HL-60 (cell line): ENCODE measurements at regions not wholly inside any gene's neighbourhood (a gene's known extent, or its start where the extent isn't known, plus 50 kb on each side); places are given as distances from the start of the nearest gene placed in this dataset.

Experiments used
- TF ChIP-seq, protein P1 (sequence below): IDR thresholded peaks from 2 replicates; pipeline ENCODE4 v1.6.1; 2012; ENCODE audit warnings: low read depth; ENCODE audit not compliant: insufficient replicate concordance
- TF ChIP-seq, protein P2 (sequence below): IDR thresholded peaks from one replicate; pipeline ENCODE4 v1.5.1; 2011; ENCODE audit warnings: low read length, control low read depth, inconsistent platforms; ENCODE audit not compliant: insufficient read depth

DNA sequence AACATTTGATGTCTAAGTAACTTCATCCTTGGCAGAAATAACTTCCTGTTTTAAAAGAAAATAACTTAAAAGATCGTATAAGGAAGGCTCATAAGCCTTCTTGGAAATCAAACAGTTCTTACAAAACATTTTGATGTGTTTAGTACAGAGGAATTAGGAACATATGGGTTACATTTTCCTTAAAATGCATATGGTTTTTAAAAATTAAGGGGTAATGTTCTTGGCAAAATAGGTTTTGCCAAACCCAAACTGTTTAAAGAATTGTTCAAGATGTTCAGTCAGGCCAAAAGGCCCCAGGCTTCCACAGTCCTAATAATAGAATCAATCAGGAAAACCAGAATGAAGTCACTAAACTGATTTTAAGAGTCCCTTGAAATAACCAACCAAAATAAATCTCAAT, 142.7 kb upstream of the SLC35B3 start:
- TF ChIP-seq, protein P1, sequence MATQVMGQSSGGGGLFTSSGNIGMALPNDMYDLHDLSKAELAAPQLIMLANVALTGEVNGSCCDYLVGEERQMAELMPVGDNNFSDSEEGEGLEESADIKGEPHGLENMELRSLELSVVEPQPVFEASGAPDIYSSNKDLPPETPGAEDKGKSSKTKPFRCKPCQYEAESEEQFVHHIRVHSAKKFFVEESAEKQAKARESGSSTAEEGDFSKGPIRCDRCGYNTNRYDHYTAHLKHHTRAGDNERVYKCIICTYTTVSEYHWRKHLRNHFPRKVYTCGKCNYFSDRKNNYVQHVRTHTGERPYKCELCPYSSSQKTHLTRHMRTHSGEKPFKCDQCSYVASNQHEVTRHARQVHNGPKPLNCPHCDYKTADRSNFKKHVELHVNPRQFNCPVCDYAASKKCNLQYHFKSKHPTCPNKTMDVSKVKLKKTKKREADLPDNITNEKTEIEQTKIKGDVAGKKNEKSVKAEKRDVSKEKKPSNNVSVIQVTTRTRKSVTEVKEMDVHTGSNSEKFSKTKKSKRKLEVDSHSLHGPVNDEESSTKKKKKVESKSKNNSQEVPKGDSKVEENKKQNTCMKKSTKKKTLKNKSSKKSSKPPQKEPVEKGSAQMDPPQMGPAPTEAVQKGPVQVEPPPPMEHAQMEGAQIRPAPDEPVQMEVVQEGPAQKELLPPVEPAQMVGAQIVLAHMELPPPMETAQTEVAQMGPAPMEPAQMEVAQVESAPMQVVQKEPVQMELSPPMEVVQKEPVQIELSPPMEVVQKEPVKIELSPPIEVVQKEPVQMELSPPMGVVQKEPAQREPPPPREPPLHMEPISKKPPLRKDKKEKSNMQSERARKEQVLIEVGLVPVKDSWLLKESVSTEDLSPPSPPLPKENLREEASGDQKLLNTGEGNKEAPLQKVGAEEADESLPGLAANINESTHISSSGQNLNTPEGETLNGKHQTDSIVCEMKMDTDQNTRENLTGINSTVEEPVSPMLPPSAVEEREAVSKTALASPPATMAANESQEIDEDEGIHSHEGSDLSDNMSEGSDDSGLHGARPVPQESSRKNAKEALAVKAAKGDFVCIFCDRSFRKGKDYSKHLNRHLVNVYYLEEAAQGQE = no peak
- TF ChIP-seq, protein P2, sequence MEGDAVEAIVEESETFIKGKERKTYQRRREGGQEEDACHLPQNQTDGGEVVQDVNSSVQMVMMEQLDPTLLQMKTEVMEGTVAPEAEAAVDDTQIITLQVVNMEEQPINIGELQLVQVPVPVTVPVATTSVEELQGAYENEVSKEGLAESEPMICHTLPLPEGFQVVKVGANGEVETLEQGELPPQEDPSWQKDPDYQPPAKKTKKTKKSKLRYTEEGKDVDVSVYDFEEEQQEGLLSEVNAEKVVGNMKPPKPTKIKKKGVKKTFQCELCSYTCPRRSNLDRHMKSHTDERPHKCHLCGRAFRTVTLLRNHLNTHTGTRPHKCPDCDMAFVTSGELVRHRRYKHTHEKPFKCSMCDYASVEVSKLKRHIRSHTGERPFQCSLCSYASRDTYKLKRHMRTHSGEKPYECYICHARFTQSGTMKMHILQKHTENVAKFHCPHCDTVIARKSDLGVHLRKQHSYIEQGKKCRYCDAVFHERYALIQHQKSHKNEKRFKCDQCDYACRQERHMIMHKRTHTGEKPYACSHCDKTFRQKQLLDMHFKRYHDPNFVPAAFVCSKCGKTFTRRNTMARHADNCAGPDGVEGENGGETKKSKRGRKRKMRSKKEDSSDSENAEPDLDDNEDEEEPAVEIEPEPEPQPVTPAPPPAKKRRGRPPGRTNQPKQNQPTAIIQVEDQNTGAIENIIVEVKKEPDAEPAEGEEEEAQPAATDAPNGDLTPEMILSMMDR = no peak
